WTC11 (cell line): ENCODE measurements at regions not wholly inside any gene's neighbourhood (a gene's known extent, or its start where the extent isn't known, plus 50 kb on each side); places are given as distances from the start of the nearest gene placed in this dataset.
A peak's percentile ranks its signal among the peaks of the same experiment; 100 is the strongest.

Experiments used
- ATAC-seq: fragments of 200-7000 bp; cut with Tn5 transposase; 2 replicates; pipeline ENCODE4 v1.10.0; 2021; ENCODE audit warnings: mild to moderate bottlenecking, moderate library complexity
- CTCF ChIA-PET: fragments of 300-600 bp; sonication (Branson Sonifier 250); formaldehyde crosslinking; loops from one replicate; lab custom pipeline; 2021; ENCODE audit warnings: antibody characterized with exemption; lab: Charles Lee
- POLR2A ChIA-PET: fragments of 350-600 bp; sonication (Branson Sonifier 250); formaldehyde crosslinking; loops from one replicate; lab custom pipeline; 2021; ENCODE audit warnings: antibody characterized with exemption; lab: Charles Lee
- DNase-seq: peaks from one replicate; pipeline ENCODE4 v3.0.0; 2021; ENCODE audit warnings: low spot score
- H3K27ac Mint-ChIP-seq: 2 replicates; pipeline ENCODE4 v1.8.0; 2021; ENCODE audit warnings: mixed read lengths
- H3K27me3 Mint-ChIP-seq: 2 replicates; pipeline ENCODE4 v1.8.0; 2021; ENCODE audit warnings: low read depth, mild to moderate bottlenecking, moderate library complexity, mixed read lengths
- H3K36me3 Mint-ChIP-seq: 2 replicates; pipeline ENCODE4 v1.8.0; 2021; ENCODE audit warnings: mixed read lengths
- H3K4me1 Mint-ChIP-seq: 2 replicates; pipeline ENCODE4 v1.8.0; 2022; ENCODE audit warnings: mixed read lengths
- H3K4me3 Mint-ChIP-seq: 2 replicates; pipeline ENCODE4 v1.8.0; 2021; ENCODE audit warnings: mild to moderate bottlenecking, moderate library complexity, mixed read lengths
- H3K9me3 Mint-ChIP-seq: 2 replicates; pipeline ENCODE4 v1.8.0; 2021; ENCODE audit warnings: mixed read lengths
- ATF1 ChIP-seq: sonication (generic); formaldehyde crosslinking; IDR thresholded peaks from 2 replicates; pipeline ENCODE4 v1.8.1; 2023; ENCODE audit warnings: mild to moderate bottlenecking, moderate library complexity, missing genetic modification reagents
- CDX4 ChIP-seq: fragments of 250-450 bp; sonication (Bioruptor Pico); IDR thresholded peaks from 2 replicates; pipeline ENCODE4 v1.9.0; 2021; ENCODE audit warnings: moderate library complexity, mild to moderate bottlenecking, inconsistent platforms, borderline replicate concordance
- E2F5 ChIP-seq: sonication (generic); formaldehyde crosslinking; IDR thresholded peaks from 2 replicates; pipeline ENCODE4 v1.8.1; 2022; ENCODE audit warnings: mild to moderate bottlenecking, moderate library complexity, missing genetic modification reagents
- FOXJ3 ChIP-seq: sonication (generic); formaldehyde crosslinking; IDR thresholded peaks from 2 replicates; pipeline ENCODE4 v1.9.0; 2021; ENCODE audit warnings: missing genetic modification reagents, mild to moderate bottlenecking, borderline replicate concordance
- GABPB1 ChIP-seq: sonication (generic); formaldehyde crosslinking; IDR thresholded peaks from 2 replicates; pipeline ENCODE4 v1.8.1; 2023; ENCODE audit warnings: mild to moderate bottlenecking, missing genetic modification reagents
- GRHL2 ChIP-seq: fragments of 250-450 bp; sonication (Bioruptor Pico); IDR thresholded peaks from 2 replicates; pipeline ENCODE4 v1.8.0; 2022; ENCODE audit warnings: mild to moderate bottlenecking, moderate library complexity; ENCODE audit not compliant: insufficient replicate concordance, severe bottlenecking
- HMGA2 ChIP-seq: fragments of 250-450 bp; sonication (Bioruptor Pico); IDR thresholded peaks from 2 replicates; pipeline ENCODE4 v1.4.0; 2021; ENCODE audit warnings: mild to moderate bottlenecking, moderate library complexity
- JUN ChIP-seq: sonication (generic); formaldehyde crosslinking; IDR thresholded peaks from 2 replicates; pipeline ENCODE4 v1.8.0; 2023; ENCODE audit warnings: mild to moderate bottlenecking, missing genetic modification reagents
- KAT7 ChIP-seq: sonication (generic); formaldehyde crosslinking; IDR thresholded peaks from 2 replicates; pipeline ENCODE4 v1.8.1; 2023; ENCODE audit warnings: missing genetic modification reagents, mild to moderate bottlenecking, borderline replicate concordance
- MLX ChIP-seq: sonication (generic); formaldehyde crosslinking; IDR thresholded peaks from 2 replicates; pipeline ENCODE4 v1.8.1; 2023; ENCODE audit warnings: mild to moderate bottlenecking, missing genetic modification reagents, moderate library complexity
- MXD4 ChIP-seq: fragments of 250-450 bp; sonication (Bioruptor Pico); IDR thresholded peaks from 2 replicates; pipeline ENCODE4 v1.8.0; 2021; ENCODE audit warnings: mild to moderate bottlenecking, moderate library complexity, borderline replicate concordance
- PRDM15 ChIP-seq: sonication (generic); formaldehyde crosslinking; IDR thresholded peaks from 2 replicates; pipeline ENCODE4 v1.8.0; 2022; ENCODE audit warnings: missing genetic modification reagents
- SMAD3 ChIP-seq: sonication (generic); formaldehyde crosslinking; IDR thresholded peaks from 2 replicates; pipeline ENCODE4 v1.8.0; 2022; ENCODE audit warnings: missing genetic modification reagents, mild to moderate bottlenecking, borderline replicate concordance
- SP1 ChIP-seq: sonication (generic); formaldehyde crosslinking; conservative IDR thresholded peaks from 2 replicates; pipeline ENCODE4 v1.8.1; 2022; ENCODE audit warnings: missing genetic modification reagents
- TCF7 ChIP-seq: sonication (generic); formaldehyde crosslinking; IDR thresholded peaks from 2 replicates; pipeline ENCODE4 v1.8.0; 2022; ENCODE audit warnings: mild to moderate bottlenecking, low read depth, missing genetic modification reagents, moderate library complexity
- TEAD4 ChIP-seq: sonication (generic); formaldehyde crosslinking; IDR thresholded peaks from 2 replicates; pipeline ENCODE4 v1.8.0; 2022; ENCODE audit warnings: mild to moderate bottlenecking, missing genetic modification reagents
- USF2 ChIP-seq: sonication (generic); formaldehyde crosslinking; IDR thresholded peaks from 2 replicates; pipeline ENCODE4 v1.8.1; 2023; ENCODE audit warnings: mild to moderate bottlenecking, missing genetic modification reagents, moderate library complexity
- ZNF138 ChIP-seq: sonication (generic); formaldehyde crosslinking; conservative IDR thresholded peaks from 2 replicates; pipeline ENCODE4 v1.8.1; 2022; ENCODE audit warnings: mild to moderate bottlenecking, moderate library complexity, missing genetic modification reagents
- ZNF232 ChIP-seq: sonication (generic); formaldehyde crosslinking; IDR thresholded peaks from 2 replicates; pipeline ENCODE4 v1.8.0; 2022; ENCODE audit warnings: mild to moderate bottlenecking, missing genetic modification reagents
- ZNF317 ChIP-seq: sonication (generic); formaldehyde crosslinking; IDR thresholded peaks from 2 replicates; pipeline ENCODE4 v1.8.1; 2023; ENCODE audit warnings: low read depth, mild to moderate bottlenecking, moderate library complexity, missing genetic modification reagents, borderline replicate concordance
- ZNF416 ChIP-seq: fragments of 250-450 bp; sonication (Bioruptor Pico); IDR thresholded peaks from 2 replicates; pipeline ENCODE4 v1.9.0; 2021; ENCODE audit warnings: mild to moderate bottlenecking, inconsistent platforms
- TF ChIP-seq, protein P1 (sequence below): sonication (generic); formaldehyde crosslinking; IDR thresholded peaks from 2 replicates; pipeline ENCODE4 v1.8.1; 2023; ENCODE audit warnings: mild to moderate bottlenecking, missing genetic modification reagents
- TF ChIP-seq, protein P2 (sequence below): sonication (generic); formaldehyde crosslinking; IDR thresholded peaks from 2 replicates; pipeline ENCODE4 v1.8.0; 2022; ENCODE audit warnings: mild to moderate bottlenecking, missing genetic modification reagents

DNA sequence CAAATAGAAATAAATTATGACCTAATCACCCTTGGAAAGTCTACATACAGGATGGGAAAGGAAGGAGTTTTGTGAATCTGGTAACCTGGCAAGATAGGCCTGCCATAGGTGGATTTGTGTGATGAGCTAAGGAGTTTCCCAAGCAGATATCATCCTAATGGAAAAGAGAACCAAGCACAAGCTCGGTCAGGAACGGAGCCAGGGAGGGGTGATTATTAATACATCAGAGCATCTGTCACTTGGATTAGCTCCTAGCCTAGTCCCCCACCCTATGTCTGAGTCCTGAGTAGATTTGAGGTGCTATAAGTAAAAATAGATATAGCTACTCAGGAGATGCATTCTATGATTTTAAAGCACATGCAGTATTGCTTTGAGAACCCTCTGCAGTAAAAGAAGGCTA is 57.3 kb upstream of the SMARCA2 start:
- peaks cover 12% of the 10 kb centered on the region for H3K4me1 Mint-ChIP-seq
- DNase-seq = no peak
- no peak overlapping the region for H3K4me3 Mint-ChIP-seq
- H3K27me3 Mint-ChIP-seq = no peaks in the 10 kb centered on the region
- no peaks in the 10 kb centered on the region for H3K9me3 Mint-ChIP-seq
- no peak overlapping the region for H3K27ac Mint-ChIP-seq
- no peaks in the 10 kb centered on the region for H3K36me3 Mint-ChIP-seq
- no peak for ATAC-seq
- no peak for TF ChIP-seq ZNF317 (CRISPR knock-in tag)
- TF ChIP-seq ATF1 = no peak
- no peak for TF ChIP-seq TEAD4 (CRISPR knock-in tag)
- TF ChIP-seq SP1 (CRISPR knock-in tag) = no peak
- no peak for TF ChIP-seq ZNF232
- no peak for TF ChIP-seq ZNF138 (CRISPR knock-in tag)
- TF ChIP-seq JUN (CRISPR knock-in tag) = no peak
- TF ChIP-seq CDX4 = no peak
- TF ChIP-seq MXD4 (CRISPR knock-in tag) = no peak
- no peak for TF ChIP-seq E2F5 (CRISPR knock-in tag)
- TF ChIP-seq, protein P1, sequence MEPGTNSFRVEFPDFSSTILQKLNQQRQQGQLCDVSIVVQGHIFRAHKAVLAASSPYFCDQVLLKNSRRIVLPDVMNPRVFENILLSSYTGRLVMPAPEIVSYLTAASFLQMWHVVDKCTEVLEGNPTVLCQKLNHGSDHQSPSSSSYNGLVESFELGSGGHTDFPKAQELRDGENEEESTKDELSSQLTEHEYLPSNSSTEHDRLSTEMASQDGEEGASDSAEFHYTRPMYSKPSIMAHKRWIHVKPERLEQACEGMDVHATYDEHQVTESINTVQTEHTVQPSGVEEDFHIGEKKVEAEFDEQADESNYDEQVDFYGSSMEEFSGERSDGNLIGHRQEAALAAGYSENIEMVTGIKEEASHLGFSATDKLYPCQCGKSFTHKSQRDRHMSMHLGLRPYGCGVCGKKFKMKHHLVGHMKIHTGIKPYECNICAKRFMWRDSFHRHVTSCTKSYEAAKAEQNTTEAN (CRISPR knock-in tag) = no peak
- TF ChIP-seq PRDM15 (CRISPR knock-in tag) = no peak
- no peak for TF ChIP-seq MLX (CRISPR knock-in tag)
- TF ChIP-seq USF2 (CRISPR knock-in tag) = no peak
- TF ChIP-seq ZNF416 (CRISPR knock-in tag) = no peak
- TF ChIP-seq, protein P2, sequence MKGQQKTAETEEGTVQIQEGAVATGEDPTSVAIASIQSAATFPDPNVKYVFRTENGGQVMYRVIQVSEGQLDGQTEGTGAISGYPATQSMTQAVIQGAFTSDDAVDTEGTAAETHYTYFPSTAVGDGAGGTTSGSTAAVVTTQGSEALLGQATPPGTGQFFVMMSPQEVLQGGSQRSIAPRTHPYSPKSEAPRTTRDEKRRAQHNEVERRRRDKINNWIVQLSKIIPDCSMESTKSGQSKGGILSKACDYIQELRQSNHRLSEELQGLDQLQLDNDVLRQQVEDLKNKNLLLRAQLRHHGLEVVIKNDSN = no peak
- no peak for TF ChIP-seq FOXJ3
- TF ChIP-seq SMAD3 (CRISPR knock-in tag) = no peak
- POLR2A ChIA-PET = no interaction called here
- CTCF ChIA-PET = interaction anchor here (1.0 kb wide), 1 partner anchor 158 kb away, joined by 4 read pairs; no protein-coding TSS in a partner anchor

- POLR2A ChIA-PET = no interaction called here
- Mint-ChIP-seq H3K27me3 (no peaks in the 10 kb centered on the region; the same call in 1 of the 2 replicates), H3K4me1 (peaks cover 12% of the 10 kb centered on the region)
- TF ChIP-seq HMGA2 = no peak
- TF ChIP-seq, protein P2 = no peak
- TF ChIP-seq TCF7 (CRISPR knock-in tag) = no peak
- no peak for TF ChIP-seq GRHL2 (CRISPR knock-in tag)
- TF ChIP-seq GABPB1 (CRISPR knock-in tag) = no peak
- no peak for TF ChIP-seq KAT7 (CRISPR knock-in tag)
- TF ChIP-seq TEAD4 (CRISPR knock-in tag) = no peak
- TF ChIP-seq, all 79 proteins: peak for 0
- no peak overlapping the region for H3K4me3 Mint-ChIP-seq
- H3K9me3 Mint-ChIP-seq = no peaks in the 10 kb centered on the region
- CTCF ChIA-PET = no interaction called here
- peak; percentile 86 for ATAC-seq
- DNase-seq = no peak
- no peaks in the 10 kb centered on the region for H3K36me3 Mint-ChIP-seq
- no peak overlapping the region for H3K27ac Mint-ChIP-seq
Observed at GRCh38 chr9:1959371-1959770, 55.8 kb upstream of the SMARCA2 start.
